ENCODE measurements at regions not wholly inside any gene's neighbourhood (a gene's known extent, or its start where the extent isn't known, plus 50 kb on each side); places are given as distances from the start of the nearest gene placed in this dataset.

GRCh38 chr3:118811236-118811732, 223.4 kb downstream of the IGSF11 start:
- no peak for DNase-seq

DNA sequence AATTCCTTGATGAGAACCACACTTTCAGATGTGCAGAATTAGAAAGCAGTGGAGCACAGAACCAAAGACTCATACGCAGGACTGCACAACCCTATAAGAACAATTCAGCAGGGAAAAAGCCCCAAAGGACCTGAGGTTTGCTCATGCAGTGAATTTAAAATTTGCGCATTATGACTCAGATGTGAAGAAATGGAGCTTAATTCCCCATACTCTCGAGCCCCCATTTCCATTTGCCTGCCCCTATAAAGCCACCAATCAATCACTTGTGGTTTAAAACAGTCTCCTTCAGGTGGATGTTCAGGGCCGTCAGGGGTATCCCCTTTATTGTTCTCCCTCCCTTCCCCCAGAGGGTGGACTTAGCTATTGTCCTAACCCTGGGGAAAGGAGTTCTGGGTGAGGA, 221.2 kb downstream of the IGSF11 start:
- no peak for DNase-seq

DNA sequence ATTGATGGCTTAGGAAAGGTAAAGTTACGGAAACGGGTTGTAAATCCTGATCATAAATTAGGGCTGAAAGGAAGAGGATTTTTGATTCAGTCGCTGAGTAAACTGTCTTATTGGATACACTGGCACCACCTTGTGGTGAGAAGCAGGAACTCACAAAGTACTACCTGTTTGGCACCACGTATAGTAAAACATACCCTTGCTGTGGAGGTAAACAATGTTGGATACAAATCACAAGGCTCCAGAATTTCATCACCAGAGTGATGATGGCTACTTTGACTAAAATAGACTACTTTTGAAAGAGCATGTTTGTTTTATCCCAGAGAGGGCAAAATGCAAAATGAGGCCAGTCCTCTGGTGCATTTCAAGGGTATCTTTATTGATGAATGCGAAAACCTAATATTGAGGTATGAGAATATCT, 216.9 kb downstream of the IGSF11 start:
- peak; percentile 77 for DNase-seq

- DNase-seq: no peak
Measured at GRCh38 chr3:118818386-118818785, 216.3 kb downstream of the IGSF11 start.

DNA sequence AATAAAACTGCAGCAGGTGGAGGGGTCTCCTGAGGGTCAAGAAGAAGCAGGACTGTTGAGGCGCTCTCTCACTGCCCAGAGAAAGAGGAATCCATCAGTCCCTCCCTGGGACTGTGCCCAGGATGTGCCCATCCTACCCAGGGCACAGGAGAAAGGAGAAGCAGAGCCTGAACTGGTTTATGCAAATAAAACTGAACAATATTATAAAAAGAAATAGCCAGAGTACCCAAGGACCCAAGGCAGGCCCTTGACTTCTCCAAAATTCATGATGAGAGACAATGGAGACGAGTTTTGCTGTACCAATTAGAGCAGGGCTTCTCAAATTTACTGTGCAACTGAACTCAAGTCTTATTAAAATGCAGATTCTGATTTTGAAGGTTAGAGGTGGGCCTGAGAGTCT, 211.0 kb downstream of the IGSF11 start:
- DNase-seq: no peak

DNA sequence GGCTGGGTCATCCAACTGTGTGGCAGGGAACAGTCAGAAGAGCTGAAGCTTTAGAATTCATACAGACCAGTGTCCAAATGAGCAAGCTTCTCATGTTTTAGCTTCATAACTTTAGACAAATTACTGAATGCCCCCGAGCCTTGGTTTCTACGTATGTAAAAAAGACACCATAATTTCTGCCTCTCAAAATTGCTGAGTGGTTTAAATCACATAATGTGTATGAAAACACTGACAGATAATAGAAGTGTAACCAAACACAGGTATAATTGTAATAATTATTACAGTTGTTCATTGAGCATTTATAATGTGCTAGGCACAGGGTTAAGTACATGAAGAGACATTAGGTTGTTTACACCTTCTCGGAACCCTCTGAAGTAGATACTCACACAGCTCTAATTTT, 207.2 kb downstream of the IGSF11 start:
- no peak for DNase-seq

- DNase-seq: no peak
Measured at GRCh38 chr3:118828351-118828750, 206.3 kb downstream of the IGSF11 start.

- no peak for DNase-seq
Measured at GRCh38 chr3:118833075-118833474, 201.6 kb downstream of the IGSF11 start.

- DNase-seq: no peak
Measured at GRCh38 chr3:118838871-118839270, 195.8 kb downstream of the IGSF11 start.

GRCh38 chr3:118842147-118842863, 192.3 kb downstream of the IGSF11 start:
- no peak for DNase-seq

- DNase-seq: no peak
Measured at GRCh38 chr3:118846176-118846575, 188.5 kb downstream of the IGSF11 start.

Data from NCI-H2029 (cell line).